ENCODE measurements at regions not wholly inside any gene's neighbourhood (a gene's known extent, or its start where the extent isn't known, plus 50 kb on each side); places are given as distances from the start of the nearest gene placed in this dataset.
"Not testable (repeated sequence)": the region's sequence is repeated elsewhere in the genome, so short reads cannot be mapped to it uniquely, and the experiment has no call there.

DNA sequence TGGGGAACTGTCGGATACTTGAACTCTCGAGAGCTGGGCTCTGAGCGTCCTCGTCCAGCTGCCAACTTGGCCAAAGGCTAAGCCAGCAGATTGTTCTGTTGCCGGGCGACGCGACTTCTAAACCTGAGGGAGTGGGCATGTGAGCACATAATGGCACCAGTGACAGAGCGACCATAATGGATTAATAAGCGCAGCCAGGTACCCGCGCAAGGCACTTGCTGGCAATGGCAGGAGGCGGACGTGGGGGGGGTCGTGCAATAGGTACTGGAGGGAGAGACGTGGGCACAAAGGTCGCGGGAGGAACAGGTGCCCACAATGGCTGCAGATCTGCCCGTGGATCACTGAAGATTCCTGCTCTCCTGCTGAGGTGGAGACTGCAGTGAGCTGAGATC is 1368.7 kb downstream of the CDH12 start:
- TF ChIP-seq, protein P1, sequence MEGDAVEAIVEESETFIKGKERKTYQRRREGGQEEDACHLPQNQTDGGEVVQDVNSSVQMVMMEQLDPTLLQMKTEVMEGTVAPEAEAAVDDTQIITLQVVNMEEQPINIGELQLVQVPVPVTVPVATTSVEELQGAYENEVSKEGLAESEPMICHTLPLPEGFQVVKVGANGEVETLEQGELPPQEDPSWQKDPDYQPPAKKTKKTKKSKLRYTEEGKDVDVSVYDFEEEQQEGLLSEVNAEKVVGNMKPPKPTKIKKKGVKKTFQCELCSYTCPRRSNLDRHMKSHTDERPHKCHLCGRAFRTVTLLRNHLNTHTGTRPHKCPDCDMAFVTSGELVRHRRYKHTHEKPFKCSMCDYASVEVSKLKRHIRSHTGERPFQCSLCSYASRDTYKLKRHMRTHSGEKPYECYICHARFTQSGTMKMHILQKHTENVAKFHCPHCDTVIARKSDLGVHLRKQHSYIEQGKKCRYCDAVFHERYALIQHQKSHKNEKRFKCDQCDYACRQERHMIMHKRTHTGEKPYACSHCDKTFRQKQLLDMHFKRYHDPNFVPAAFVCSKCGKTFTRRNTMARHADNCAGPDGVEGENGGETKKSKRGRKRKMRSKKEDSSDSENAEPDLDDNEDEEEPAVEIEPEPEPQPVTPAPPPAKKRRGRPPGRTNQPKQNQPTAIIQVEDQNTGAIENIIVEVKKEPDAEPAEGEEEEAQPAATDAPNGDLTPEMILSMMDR (IDR thresholded peaks at IDR 0.05) = not testable (repeated sequence)
- not testable (repeated sequence) for TF ChIP-seq EZH2 (IDR thresholded peaks at IDR 0.05)

Measured in neural progenitor cell (in vitro differentiated cells).